ENCODE measurements at regions not wholly inside any gene's neighbourhood (a gene's known extent, or its start where the extent isn't known, plus 50 kb on each side); places are given as distances from the start of the nearest gene placed in this dataset.

DNA sequence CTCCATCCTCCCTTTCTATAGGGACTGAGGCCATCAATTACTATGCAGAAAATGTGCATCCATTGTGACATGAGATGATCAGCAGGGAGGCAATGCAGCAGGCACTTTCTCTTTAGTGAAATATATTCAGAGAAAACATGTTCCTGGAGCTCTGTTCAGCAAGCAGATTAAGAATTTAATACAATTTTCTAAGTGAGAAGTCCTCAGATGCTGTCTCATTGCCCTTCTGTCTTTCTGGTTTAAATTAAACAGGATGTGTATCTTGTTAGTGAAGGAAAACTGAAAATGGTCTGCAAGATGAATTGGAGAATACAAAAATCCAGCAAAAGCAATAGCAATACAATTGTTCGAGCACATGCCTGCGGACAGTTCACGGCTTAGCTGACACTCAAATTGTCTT, 445.8 kb upstream of the RIOK2 start:
- Histone ChIP-seq H3K4me3 (ENCODE audit: low read depth, low read length) (no peak overlapping the region), H3K27ac (ENCODE audit: low read depth, low read length) (no peak overlapping the region), H3K9me3 (ENCODE audit: control insufficient read depth, insufficient read depth, low read depth, low read length) (no peaks in the 10 kb centered on the region)

DNA sequence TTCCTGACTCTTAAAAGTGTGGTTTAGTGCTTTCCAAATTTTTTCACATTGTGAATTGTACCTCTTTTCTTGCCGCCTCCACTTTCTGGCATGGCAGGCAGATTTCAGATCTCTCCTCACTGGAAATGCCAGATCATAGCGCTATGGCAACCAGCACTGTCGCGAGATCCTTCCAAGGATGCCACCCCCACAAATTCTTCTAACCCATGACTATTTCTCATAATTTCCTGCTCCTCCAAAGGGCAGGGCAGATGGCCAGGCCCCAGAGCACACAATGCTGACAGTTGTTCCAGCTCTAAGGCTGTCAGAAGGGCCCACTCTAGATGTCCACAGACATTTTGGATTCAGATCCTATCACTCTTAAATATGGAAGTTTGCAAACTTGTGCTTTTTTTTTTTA, 446.2 kb upstream of the RIOK2 start:
- Histone ChIP-seq H3K27ac (ENCODE audit: low read depth, low read length) (no peak overlapping the region), H3K27me3 (ENCODE audit: control insufficient read depth, insufficient read depth, low read length) (no peaks in the 10 kb centered on the region), H3K9ac (ENCODE audit: low read length) (no peak overlapping the region), H3K36me3 (ENCODE audit: control insufficient read depth, insufficient read depth, low read length) (no peaks in the 10 kb centered on the region), H3K4me3 (ENCODE audit: low read depth, low read length) (no peak overlapping the region), H3K9me3 (ENCODE audit: control insufficient read depth, insufficient read depth, low read depth, low read length) (no peaks in the 10 kb centered on the region), H3K4me1 (ENCODE audit: control insufficient read depth, insufficient read depth, low read length) (no peaks in the 10 kb centered on the region)

More for the DNA sequence above, 445.8 kb upstream of the RIOK2 start:
- Histone ChIP-seq H3K36me3 (ENCODE audit: control insufficient read depth, insufficient read depth, low read length) (no peaks in the 10 kb centered on the region), H3K9ac (ENCODE audit: low read length) (no peak overlapping the region), H3K4me1 (ENCODE audit: control insufficient read depth, insufficient read depth, low read length) (no peaks in the 10 kb centered on the region), H3K27me3 (ENCODE audit: control insufficient read depth, insufficient read depth, low read length) (no peaks in the 10 kb centered on the region)

DNA sequence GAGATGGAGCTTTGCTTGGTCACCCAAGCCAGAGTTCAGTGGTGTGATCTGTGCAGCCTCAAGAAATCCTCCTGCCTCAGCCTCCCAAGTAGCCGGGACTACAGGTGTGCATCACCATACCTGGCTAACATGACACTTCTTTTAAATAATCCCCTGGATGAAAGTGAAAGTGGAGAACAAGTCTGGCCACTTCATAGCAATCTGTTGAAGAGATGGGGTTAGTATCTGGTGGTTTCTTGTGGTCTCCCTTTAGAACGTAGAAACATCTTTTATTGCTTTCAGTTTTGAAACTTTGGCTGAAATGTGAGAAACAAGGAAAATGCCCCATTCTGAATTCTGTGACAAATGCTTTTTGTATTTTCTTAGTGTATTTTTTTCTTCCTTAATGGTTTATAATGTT, 452.5 kb upstream of the RIOK2 start:
- Histone ChIP-seq H3K36me3 (ENCODE audit: control insufficient read depth, insufficient read depth, low read length) (no peaks in the 10 kb centered on the region), H3K27ac (ENCODE audit: low read depth, low read length) (no peak overlapping the region), H3K4me3 (ENCODE audit: low read depth, low read length) (no peak overlapping the region), H3K9ac (ENCODE audit: low read length) (no peak overlapping the region), H3K9me3 (ENCODE audit: control insufficient read depth, insufficient read depth, low read depth, low read length) (no peaks in the 10 kb centered on the region), H3K4me1 (ENCODE audit: control insufficient read depth, insufficient read depth, low read length) (no peaks in the 10 kb centered on the region), H3K27me3 (ENCODE audit: control insufficient read depth, insufficient read depth, low read length) (no peaks in the 10 kb centered on the region)

- Histone ChIP-seq H3K4me1 (ENCODE audit: control insufficient read depth, insufficient read depth, low read length) (no peaks in the 10 kb centered on the region), H3K9me3 (ENCODE audit: control insufficient read depth, insufficient read depth, low read depth, low read length) (no peaks in the 10 kb centered on the region), H3K36me3 (ENCODE audit: control insufficient read depth, insufficient read depth, low read length) (no peaks in the 10 kb centered on the region), H3K27me3 (ENCODE audit: control insufficient read depth, insufficient read depth, low read length) (no peaks in the 10 kb centered on the region), H3K9ac (ENCODE audit: low read length) (no peak overlapping the region), H3K4me3 (ENCODE audit: low read depth, low read length) (no peak overlapping the region), H3K27ac (ENCODE audit: low read depth, low read length) (no peak overlapping the region)
Observed at GRCh38 chr5:97636766-97637165, 453.7 kb upstream of the RIOK2 start.

DNA sequence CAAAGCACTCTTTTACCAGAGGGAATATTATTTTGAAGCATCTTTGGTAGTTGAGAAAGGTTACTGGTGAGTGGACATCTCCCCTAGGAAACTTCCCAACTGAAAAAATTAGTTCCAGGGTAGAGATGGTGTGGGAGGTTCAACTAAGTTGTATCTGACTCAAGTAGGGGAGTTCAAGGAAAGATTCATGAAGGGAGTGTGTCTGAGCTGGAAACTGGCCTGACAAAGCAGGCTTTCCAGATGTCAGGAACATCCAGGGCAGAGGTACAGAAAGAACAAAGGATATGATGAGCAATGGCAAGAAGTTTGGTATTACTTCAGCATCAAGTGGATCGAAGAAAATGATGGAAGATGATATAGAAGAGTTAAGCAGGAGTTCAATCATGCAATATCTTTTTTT, 458.0 kb upstream of the RIOK2 start:
- Histone ChIP-seq H3K4me3 (ENCODE audit: low read depth, low read length) (no peak overlapping the region), H3K9ac (ENCODE audit: low read length) (no peak overlapping the region), H3K36me3 (ENCODE audit: control insufficient read depth, insufficient read depth, low read length) (no peaks in the 10 kb centered on the region), H3K27me3 (ENCODE audit: control insufficient read depth, insufficient read depth, low read length) (no peaks in the 10 kb centered on the region), H3K4me1 (ENCODE audit: control insufficient read depth, insufficient read depth, low read length) (no peaks in the 10 kb centered on the region), H3K27ac (ENCODE audit: low read depth, low read length) (no peak overlapping the region), H3K9me3 (ENCODE audit: control insufficient read depth, insufficient read depth, low read depth, low read length) (peaks cover 3% of the 10 kb centered on the region; the same call in 1 of the 2 replicates)

DNA sequence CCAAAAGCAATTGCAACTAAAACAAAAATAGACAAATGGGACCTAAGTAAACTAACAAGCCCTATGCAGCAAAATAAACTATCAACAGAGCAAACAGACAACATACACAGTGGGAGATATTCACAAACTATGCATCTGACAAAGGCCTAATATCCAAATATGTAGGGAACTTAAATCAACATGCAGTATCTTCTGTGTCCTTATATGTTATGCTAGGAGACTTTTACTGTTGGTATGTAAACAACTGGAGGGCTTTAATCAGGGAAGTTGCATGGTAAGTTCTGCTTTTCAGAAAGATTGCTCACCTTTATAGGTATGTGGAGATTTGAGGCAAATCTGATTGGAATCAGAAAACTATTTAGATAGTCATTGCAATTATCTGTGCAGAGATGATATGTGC, 461.2 kb upstream of the RIOK2 start:
- Histone ChIP-seq H3K27ac (ENCODE audit: low read depth, low read length) (no peak overlapping the region), H3K4me1 (ENCODE audit: control insufficient read depth, insufficient read depth, low read length) (no peaks in the 10 kb centered on the region), H3K36me3 (ENCODE audit: control insufficient read depth, insufficient read depth, low read length) (no peaks in the 10 kb centered on the region), H3K4me3 (ENCODE audit: low read depth, low read length) (no peak overlapping the region), H3K9ac (ENCODE audit: low read length) (no peak overlapping the region), H3K27me3 (ENCODE audit: control insufficient read depth, insufficient read depth, low read length) (no peaks in the 10 kb centered on the region), H3K9me3 (ENCODE audit: control insufficient read depth, insufficient read depth, low read depth, low read length) (peaks cover 3% of the 10 kb centered on the region; the same call in 1 of the 2 replicates)

DNA sequence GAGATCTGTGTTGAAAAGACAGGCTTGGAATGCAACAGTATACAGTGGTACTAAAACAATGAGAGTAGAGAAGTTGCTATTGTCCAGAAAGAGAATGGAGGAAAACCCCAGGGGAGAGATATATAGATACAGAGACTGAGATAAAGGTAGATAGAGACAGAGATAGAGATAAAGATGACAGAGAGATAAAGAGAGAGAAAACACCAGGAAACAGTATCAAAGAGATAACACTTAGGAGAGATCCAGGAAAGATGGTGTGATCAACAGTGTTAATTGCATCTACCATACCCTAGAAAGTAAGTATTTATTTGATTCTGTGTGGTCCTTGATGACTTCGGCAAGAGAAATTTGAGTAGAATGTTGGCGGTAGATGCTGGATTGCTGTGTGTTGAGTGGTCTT, 461.8 kb upstream of the RIOK2 start:
- Histone ChIP-seq H3K27ac (ENCODE audit: low read depth, low read length) (no peak overlapping the region), H3K36me3 (ENCODE audit: control insufficient read depth, insufficient read depth, low read length) (no peaks in the 10 kb centered on the region), H3K27me3 (ENCODE audit: control insufficient read depth, insufficient read depth, low read length) (no peaks in the 10 kb centered on the region), H3K4me3 (ENCODE audit: low read depth, low read length) (no peak overlapping the region), H3K9me3 (ENCODE audit: control insufficient read depth, insufficient read depth, low read depth, low read length) (peaks cover 3% of the 10 kb centered on the region; the same call in 1 of the 2 replicates), H3K9ac (ENCODE audit: low read length) (no peak overlapping the region), H3K4me1 (ENCODE audit: control insufficient read depth, insufficient read depth, low read length) (no peaks in the 10 kb centered on the region)

DNA sequence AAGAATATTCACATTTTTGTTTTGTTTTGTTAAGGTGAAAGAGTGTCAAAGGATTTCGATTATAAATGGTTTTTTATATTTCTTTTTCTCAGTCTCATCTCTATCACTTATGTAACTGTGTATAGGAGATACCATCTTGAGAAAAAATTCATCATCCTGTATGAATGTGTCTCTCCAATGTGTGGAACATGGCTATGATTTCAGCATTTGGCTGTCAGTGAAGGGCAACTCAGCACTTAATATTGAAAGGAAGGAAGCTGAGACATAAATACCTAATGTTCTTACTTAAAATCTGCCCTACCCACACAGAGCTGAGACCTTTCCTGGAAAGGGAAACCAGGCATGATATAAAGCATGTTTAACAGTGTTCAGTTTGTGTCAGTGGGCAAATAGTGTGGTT, 474.2 kb upstream of the RIOK2 start:
- H3K27ac ChIP-seq (ENCODE audit: low read depth, low read length), result no peak overlapping the region
- H3K27me3 ChIP-seq (ENCODE audit: control insufficient read depth, insufficient read depth, low read length), result no peaks in the 10 kb centered on the region
- no peaks in the 10 kb centered on the region for H3K9me3 ChIP-seq (ENCODE audit: control insufficient read depth, insufficient read depth, low read depth, low read length)
- H3K4me1 ChIP-seq (ENCODE audit: control insufficient read depth, insufficient read depth, low read length), result no peaks in the 10 kb centered on the region
- no peak overlapping the region for H3K4me3 ChIP-seq (ENCODE audit: low read depth, low read length)
- no peak overlapping the region for H3K9ac ChIP-seq (ENCODE audit: low read length)
- no peaks in the 10 kb centered on the region for H3K36me3 ChIP-seq (ENCODE audit: control insufficient read depth, insufficient read depth, low read length)

DNA sequence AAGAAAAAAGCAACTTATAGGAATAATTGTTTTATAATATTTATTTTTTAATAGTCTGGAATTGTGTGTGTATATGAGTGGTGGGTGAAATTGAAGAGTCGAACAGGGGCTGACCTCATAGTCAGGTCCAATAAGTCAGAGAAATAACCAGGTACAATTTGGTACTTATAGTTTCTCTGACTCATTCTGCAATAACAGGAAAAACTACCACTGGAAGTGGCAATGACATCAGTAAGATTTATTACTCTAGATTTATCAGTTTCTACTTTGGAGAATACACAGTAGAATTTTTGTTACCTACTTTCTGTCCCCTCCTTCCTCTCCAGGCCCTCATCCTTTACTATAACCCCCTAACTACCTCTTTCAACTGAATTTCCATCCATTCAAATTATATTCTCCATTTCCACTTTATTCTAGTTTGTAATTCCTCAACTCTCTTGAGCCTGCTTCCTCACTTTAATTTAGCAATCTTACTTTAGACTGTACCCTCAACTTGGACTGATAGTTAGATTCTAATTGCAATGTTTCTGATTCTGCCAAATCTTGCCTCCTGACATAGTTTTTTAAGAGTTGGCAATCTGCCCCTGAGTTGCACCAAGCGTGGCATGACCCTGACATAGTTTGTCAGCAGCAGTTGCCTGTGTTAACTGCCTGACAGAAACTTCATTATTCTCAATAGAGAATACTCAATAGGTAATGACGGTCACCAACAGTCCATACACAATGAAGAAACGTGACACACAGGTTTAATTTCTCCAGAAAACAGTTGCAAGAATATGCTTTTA, 475.3 kb upstream of the RIOK2 start:
- Histone ChIP-seq H3K36me3 (ENCODE audit: control insufficient read depth, insufficient read depth, low read length) (no peaks in the 10 kb centered on the region), H3K4me1 (ENCODE audit: control insufficient read depth, insufficient read depth, low read length) (no peaks in the 10 kb centered on the region), H3K27me3 (ENCODE audit: control insufficient read depth, insufficient read depth, low read length) (no peaks in the 10 kb centered on the region)

GRCh38 chr5:97666783-97667182, 483.7 kb upstream of the RIOK2 start:
- Histone ChIP-seq H3K36me3 (ENCODE audit: control insufficient read depth, insufficient read depth, low read length) (no peaks in the 10 kb centered on the region), H3K27ac (ENCODE audit: low read depth, low read length) (no peak overlapping the region), H3K4me3 (ENCODE audit: low read depth, low read length) (no peak overlapping the region), H3K9me3 (ENCODE audit: control insufficient read depth, insufficient read depth, low read depth, low read length) (no peaks in the 10 kb centered on the region), H3K27me3 (ENCODE audit: control insufficient read depth, insufficient read depth, low read length) (no peaks in the 10 kb centered on the region), H3K4me1 (ENCODE audit: control insufficient read depth, insufficient read depth, low read length) (no peaks in the 10 kb centered on the region), H3K9ac (ENCODE audit: low read length) (no peak overlapping the region)

More for the DNA sequence above, 475.3 kb upstream of the RIOK2 start:
- H3K4me3 ChIP-seq (ENCODE audit: low read depth, low read length), result no peak overlapping the region
- H3K27ac ChIP-seq (ENCODE audit: low read depth, low read length), result no peak overlapping the region
- no peak overlapping the region for H3K9ac ChIP-seq (ENCODE audit: low read length)
- no peaks in the 10 kb centered on the region for H3K9me3 ChIP-seq (ENCODE audit: control insufficient read depth, insufficient read depth, low read depth, low read length)

DNA sequence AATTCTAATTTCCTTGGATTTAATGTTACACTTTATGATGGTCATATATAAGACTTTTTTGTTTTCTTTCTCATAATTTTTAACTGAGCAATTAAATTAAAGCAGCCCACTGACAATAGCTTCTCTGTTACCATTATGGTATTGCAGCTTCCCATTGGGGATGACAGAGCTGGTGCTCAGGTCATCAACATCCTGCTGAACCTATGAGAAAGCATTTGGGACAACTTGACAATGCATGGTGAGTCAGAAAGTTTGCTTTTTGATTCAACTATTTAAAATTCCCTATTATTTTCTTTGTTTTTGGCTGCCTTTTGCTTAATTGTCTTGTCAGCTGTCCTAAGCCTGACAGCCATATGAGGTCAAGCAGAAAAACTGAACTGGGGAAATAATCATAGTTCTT, 487.4 kb upstream of the RIOK2 start:
- Histone ChIP-seq H3K4me1 (ENCODE audit: control insufficient read depth, insufficient read depth, low read length) (no peaks in the 10 kb centered on the region), H3K9ac (ENCODE audit: low read length) (no peak overlapping the region), H3K4me3 (ENCODE audit: low read depth, low read length) (no peak overlapping the region), H3K27ac (ENCODE audit: low read depth, low read length) (no peak overlapping the region), H3K9me3 (ENCODE audit: control insufficient read depth, insufficient read depth, low read depth, low read length) (no peaks in the 10 kb centered on the region), H3K27me3 (ENCODE audit: control insufficient read depth, insufficient read depth, low read length) (no peaks in the 10 kb centered on the region), H3K36me3 (ENCODE audit: control insufficient read depth, insufficient read depth, low read length) (no peaks in the 10 kb centered on the region)

Measured in HUES6 (cell line).